Natural killer cell (primary cell): ENCODE measurements at regions not wholly inside any gene's neighbourhood (a gene's known extent, or its start where the extent isn't known, plus 50 kb on each side); places are given as distances from the start of the nearest gene placed in this dataset.

Experiments
- ATAC-seq, 3 donors: fragments of 150-1000 bp in 2 of 3; fragments of 200-7000 bp in 1 of 3; cut with Tn5 transposase; 1 replicate in 1 of 3; 2 replicates in 2 of 3; pipeline ENCODE4 v1.10.0; 2021; ENCODE audit warnings: mild to moderate bottlenecking in 2 of 3, moderate library complexity in 2 of 3
- DNase-seq, 2 donors: peaks; one replicate each; pipeline versions ENCODE4 v3.0.0 to v3.0.0-alpha.2; 2013 to 2021; ENCODE audit warnings: mixed read lengths in 1 of 2
- H3K27ac ChIP-seq: one replicate; pipeline ENCODE4 v1.5.1; 2013; ENCODE audit warnings: mild to moderate bottlenecking, low read length
- H3K27me3 ChIP-seq: one replicate; pipeline ENCODE4 v1.6.1; 2013; ENCODE audit warnings: low read length; ENCODE audit not compliant: control insufficient read depth, insufficient read depth
- H3K36me3 ChIP-seq: one replicate; pipeline ENCODE4 v1.6.1; 2013; ENCODE audit warnings: low read length; ENCODE audit not compliant: control insufficient read depth, insufficient read depth
- H3K4me1 ChIP-seq: one replicate; pipeline ENCODE4 v1.6.1; 2013; ENCODE audit warnings: low read length; ENCODE audit not compliant: control insufficient read depth, insufficient read depth
- H3K4me3 ChIP-seq: one replicate; pipeline ENCODE4 v1.5.1; 2013; ENCODE audit warnings: low read length
- H3K9me3 ChIP-seq: one replicate; pipeline ENCODE4 v1.6.1; 2013; ENCODE audit warnings: low read length; ENCODE audit not compliant: control insufficient read depth, insufficient read depth
- H3K27ac Mint-ChIP-seq, 2 donors: one replicate each; pipeline ENCODE4 v1.8.0; 2022; ENCODE audit warnings: mild to moderate bottlenecking in 2 of 2, mixed read lengths in 2 of 2, moderate library complexity in 1 of 2
- H3K27me3 Mint-ChIP-seq, 2 donors: one replicate each; pipeline ENCODE4 v1.8.0; 2022; ENCODE audit warnings: low read depth in 2 of 2, mixed read lengths in 2 of 2
- H3K36me3 Mint-ChIP-seq: one replicate; pipeline ENCODE4 v1.8.0; 2022; ENCODE audit warnings: mixed read lengths
- H3K4me1 Mint-ChIP-seq, 2 donors: one replicate each; pipeline ENCODE4 v1.8.0; 2022; ENCODE audit warnings: mixed read lengths in 2 of 2
- H3K4me3 Mint-ChIP-seq: one replicate; pipeline ENCODE4 v1.8.0; 2022; ENCODE audit warnings: mild to moderate bottlenecking, moderate library complexity, mixed read lengths
- H3K9me3 Mint-ChIP-seq, 2 donors: one replicate each; pipeline ENCODE4 v1.8.0; 2022; ENCODE audit warnings: mixed read lengths in 2 of 2
- CTCF ChIP-seq: fragments of 200-600 bp; IDR thresholded peaks from one replicate; pipeline ENCODE4 v1.8.0; 2022; ENCODE audit warnings: antibody characterized with exemption
- whole genome bisulfite sequencing: methylation state at CpG from one replicate; pipeline ENCODE4 v1.1.7; 2013; ENCODE audit warnings: missing lambda C conversion rate; ENCODE audit not compliant: insufficient coverage; 5-methylcytosine and 5-hydroxymethylcytosine counted together
- intact Hi-C: fragments of 100-400 bp; cut with micrococcal nuclease; formaldehyde crosslinking; loops from one replicate; pipeline ENCODE4 v1.14.2; 2022

GRCh38 chr3:64825404-64826120, 137.8 kb upstream of the ADAMTS9 start:
- no peaks in the 10 kb centered on the region for H3K36me3 ChIP-seq
- H3K27ac Mint-ChIP-seq, result no peak overlapping the region
- DNase-seq (no peak), ATAC-seq (no peak)
- H3K9me3 Mint-ChIP-seq, result peaks cover 2% of the 10 kb centered on the region in 2 donors
- WGBS, result 55% methylated on average over 2 of the region's 2 CpGs
- intact Hi-C loops, result no loop called here
- H3K27ac ChIP-seq, result no peak overlapping the region
- H3K4me1 ChIP-seq, result no peaks in the 10 kb centered on the region
- H3K4me1 Mint-ChIP-seq, result no peaks in the 10 kb centered on the region
- H3K27me3 ChIP-seq, result no peaks in the 10 kb centered on the region
- H3K4me3 Mint-ChIP-seq, result no peak overlapping the region
- no peaks in the 10 kb centered on the region for H3K9me3 ChIP-seq
- TF ChIP-seq CTCF, result no peak
- no peaks in the 10 kb centered on the region for H3K27me3 Mint-ChIP-seq
- no peak overlapping the region for H3K4me3 ChIP-seq
- no peaks in the 10 kb centered on the region for H3K36me3 Mint-ChIP-seq

GRCh38 chr3:64824394-64824909, 136.7 kb upstream of the ADAMTS9 start:
- intact Hi-C loops, result no loop called here
- Histone ChIP-seq H3K36me3 (no peaks in the 10 kb centered on the region), H3K9me3 (no peaks in the 10 kb centered on the region), H3K27ac (no peak overlapping the region), H3K27me3 (no peaks in the 10 kb centered on the region), H3K4me3 (no peak overlapping the region), H3K4me1 (no peaks in the 10 kb centered on the region)
- 86% methylated on average over 3 of the region's 4 CpGs for WGBS
- no peaks in the 10 kb centered on the region for H3K27me3 Mint-ChIP-seq
- H3K9me3 Mint-ChIP-seq, result peaks cover 2% of the 10 kb centered on the region in 2 donors
- no peak overlapping the region for H3K4me3 Mint-ChIP-seq
- no peaks in the 10 kb centered on the region for H3K36me3 Mint-ChIP-seq
- TF ChIP-seq CTCF, result no peak
- ATAC-seq (no peak), DNase-seq (no peak)
- H3K4me1 Mint-ChIP-seq, result no peaks in the 10 kb centered on the region
- H3K27ac Mint-ChIP-seq, result no peak overlapping the region

GRCh38 chr3:64818196-64818595, 130.4 kb upstream of the ADAMTS9 start:
- Mint-ChIP-seq H3K9me3 (peaks cover 4 to 14% of the 10 kb centered on the region in 2 donors), H3K27me3 (no peaks in the 10 kb centered on the region), H3K36me3 (no peaks in the 10 kb centered on the region), H3K4me3 (no peak overlapping the region), H3K4me1 (no peaks in the 10 kb centered on the region), H3K27ac (no peak overlapping the region)
- no peak for TF ChIP-seq CTCF
- Histone ChIP-seq H3K27me3 (no peaks in the 10 kb centered on the region), H3K9me3 (no peaks in the 10 kb centered on the region), H3K27ac (no peak overlapping the region), H3K4me3 (no peak overlapping the region), H3K36me3 (no peaks in the 10 kb centered on the region), H3K4me1 (no peaks in the 10 kb centered on the region)
- DNase-seq (no peak), ATAC-seq (no peak)
- WGBS, result 96% methylated on average over 1 of the region's 1 CpG
- intact Hi-C loops, result no loop called here

GRCh38 chr3:64816355-64816754, 128.6 kb upstream of the ADAMTS9 start:
- Histone ChIP-seq H3K27me3 (no peaks in the 10 kb centered on the region), H3K36me3 (no peaks in the 10 kb centered on the region), H3K27ac (no peak overlapping the region), H3K9me3 (no peaks in the 10 kb centered on the region), H3K4me1 (no peaks in the 10 kb centered on the region), H3K4me3 (no peak overlapping the region)
- Mint-ChIP-seq H3K36me3 (no peaks in the 10 kb centered on the region), H3K4me3 (no peak overlapping the region), H3K4me1 (no peaks in the 10 kb centered on the region), H3K27ac (no peak overlapping the region), H3K9me3 (peaks cover 5 to 15% of the 10 kb centered on the region in 2 donors), H3K27me3 (no peaks in the 10 kb centered on the region)
- DNase-seq (no peak), ATAC-seq (no peak)
- TF ChIP-seq CTCF, result no peak
- 92% methylated on average over 1 of the region's 1 CpG for WGBS
- intact Hi-C loops, result no loop called here
